ENCODE measurements at regions not wholly inside any gene's neighbourhood (a gene's known extent, or its start where the extent isn't known, plus 50 kb on each side); places are given as distances from the start of the nearest gene placed in this dataset.

GRCh38 chr20:52309181-52309580 is 117.6 kb upstream of the ZFP64 start:
- Histone ChIP-seq H3K36me3 (ENCODE audit: control insufficient read depth, insufficient read depth, low read length) (no peaks in the 10 kb centered on the region), H3K4me3 (ENCODE audit: low read depth, low read length) (no peak overlapping the region), H3K27me3 (ENCODE audit: control insufficient read depth, insufficient read depth, low read length) (no peaks in the 10 kb centered on the region)
- no peak for DNase-seq (ENCODE audit: low read depth)
- no peak for FAIRE-seq
- TF ChIP-seq, protein P1, sequence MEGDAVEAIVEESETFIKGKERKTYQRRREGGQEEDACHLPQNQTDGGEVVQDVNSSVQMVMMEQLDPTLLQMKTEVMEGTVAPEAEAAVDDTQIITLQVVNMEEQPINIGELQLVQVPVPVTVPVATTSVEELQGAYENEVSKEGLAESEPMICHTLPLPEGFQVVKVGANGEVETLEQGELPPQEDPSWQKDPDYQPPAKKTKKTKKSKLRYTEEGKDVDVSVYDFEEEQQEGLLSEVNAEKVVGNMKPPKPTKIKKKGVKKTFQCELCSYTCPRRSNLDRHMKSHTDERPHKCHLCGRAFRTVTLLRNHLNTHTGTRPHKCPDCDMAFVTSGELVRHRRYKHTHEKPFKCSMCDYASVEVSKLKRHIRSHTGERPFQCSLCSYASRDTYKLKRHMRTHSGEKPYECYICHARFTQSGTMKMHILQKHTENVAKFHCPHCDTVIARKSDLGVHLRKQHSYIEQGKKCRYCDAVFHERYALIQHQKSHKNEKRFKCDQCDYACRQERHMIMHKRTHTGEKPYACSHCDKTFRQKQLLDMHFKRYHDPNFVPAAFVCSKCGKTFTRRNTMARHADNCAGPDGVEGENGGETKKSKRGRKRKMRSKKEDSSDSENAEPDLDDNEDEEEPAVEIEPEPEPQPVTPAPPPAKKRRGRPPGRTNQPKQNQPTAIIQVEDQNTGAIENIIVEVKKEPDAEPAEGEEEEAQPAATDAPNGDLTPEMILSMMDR (IDR thresholded peaks at IDR 0.05; ENCODE audit: insufficient read depth, low read length, severe bottlenecking), result no peak

DNA sequence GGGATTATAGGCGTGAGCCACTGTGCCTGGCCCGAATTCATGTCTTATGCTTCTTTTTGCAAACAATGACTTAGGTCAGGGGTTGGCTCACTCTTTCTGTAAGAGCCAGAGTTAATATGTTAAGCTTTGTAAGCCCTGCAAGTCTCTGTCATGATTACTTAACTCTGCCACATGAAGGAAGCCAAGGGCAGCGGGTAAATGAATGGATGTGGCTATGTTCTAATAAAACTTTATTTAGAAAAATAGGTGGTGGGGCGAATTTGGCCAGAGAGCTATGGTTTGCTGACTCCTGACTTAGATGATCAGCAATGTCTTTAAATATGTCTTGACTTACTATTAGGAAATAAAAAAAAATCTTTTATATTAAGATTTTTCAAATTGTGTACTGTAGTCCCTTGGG is 114.9 kb upstream of the ZFP64 start:
- no peak overlapping the region for H3K4me3 ChIP-seq (ENCODE audit: low read depth, low read length)
- TF ChIP-seq, protein P1 (IDR thresholded peaks at IDR 0.05; ENCODE audit: insufficient read depth, low read length, severe bottlenecking), result no peak
- no peaks in the 10 kb centered on the region for H3K36me3 ChIP-seq (ENCODE audit: control insufficient read depth, insufficient read depth, low read length)
- H3K27me3 ChIP-seq (ENCODE audit: control insufficient read depth, insufficient read depth, low read length), result no peaks in the 10 kb centered on the region
- no peak for FAIRE-seq
- DNase-seq (ENCODE audit: low read depth), result no peak

DNA sequence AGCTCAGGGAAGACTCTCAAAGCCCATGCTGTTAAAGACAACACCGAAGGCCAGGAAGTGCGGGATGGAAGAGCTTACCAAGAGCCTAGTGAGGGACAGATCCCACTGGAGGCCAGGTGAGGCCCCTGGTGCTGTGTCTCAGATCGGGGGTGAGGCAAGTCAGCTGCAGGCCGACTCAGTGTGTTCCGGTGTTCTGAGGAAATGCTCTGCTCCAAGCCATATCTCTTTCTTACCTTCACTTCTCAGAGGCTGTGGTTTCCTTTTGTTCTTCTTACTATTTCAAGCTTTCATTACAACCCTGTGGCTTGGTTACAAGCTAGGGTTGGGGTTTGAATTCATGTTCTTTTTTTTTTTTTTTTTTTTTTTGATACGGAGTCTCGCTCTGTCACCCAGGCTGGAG is 114.3 kb upstream of the ZFP64 start:
- TF ChIP-seq, protein P1 (IDR thresholded peaks at IDR 0.05; ENCODE audit: insufficient read depth, low read length, severe bottlenecking), result no peak
- Histone ChIP-seq H3K27me3 (ENCODE audit: control insufficient read depth, insufficient read depth, low read length) (no peaks in the 10 kb centered on the region), H3K36me3 (ENCODE audit: control insufficient read depth, insufficient read depth, low read length) (no peaks in the 10 kb centered on the region), H3K4me3 (ENCODE audit: low read depth, low read length) (no peak overlapping the region)
- FAIRE-seq (no peak), DNase-seq (ENCODE audit: low read depth) (no peak)

- Histone ChIP-seq H3K36me3 (ENCODE audit: control insufficient read depth, insufficient read depth, low read length) (no peaks in the 10 kb centered on the region), H3K27me3 (ENCODE audit: control insufficient read depth, insufficient read depth, low read length) (no peaks in the 10 kb centered on the region), H3K4me3 (ENCODE audit: low read depth, low read length) (no peak overlapping the region)
- TF ChIP-seq, protein P1 (IDR thresholded peaks at IDR 0.05; ENCODE audit: insufficient read depth, low read length, severe bottlenecking), result no peak
- DNase-seq (ENCODE audit: low read depth) (peak; percentile 55), FAIRE-seq (no peak)
These were observed 113.6 kb upstream of the ZFP64 start for GRCh38 chr20:52305024-52305645.

DNA sequence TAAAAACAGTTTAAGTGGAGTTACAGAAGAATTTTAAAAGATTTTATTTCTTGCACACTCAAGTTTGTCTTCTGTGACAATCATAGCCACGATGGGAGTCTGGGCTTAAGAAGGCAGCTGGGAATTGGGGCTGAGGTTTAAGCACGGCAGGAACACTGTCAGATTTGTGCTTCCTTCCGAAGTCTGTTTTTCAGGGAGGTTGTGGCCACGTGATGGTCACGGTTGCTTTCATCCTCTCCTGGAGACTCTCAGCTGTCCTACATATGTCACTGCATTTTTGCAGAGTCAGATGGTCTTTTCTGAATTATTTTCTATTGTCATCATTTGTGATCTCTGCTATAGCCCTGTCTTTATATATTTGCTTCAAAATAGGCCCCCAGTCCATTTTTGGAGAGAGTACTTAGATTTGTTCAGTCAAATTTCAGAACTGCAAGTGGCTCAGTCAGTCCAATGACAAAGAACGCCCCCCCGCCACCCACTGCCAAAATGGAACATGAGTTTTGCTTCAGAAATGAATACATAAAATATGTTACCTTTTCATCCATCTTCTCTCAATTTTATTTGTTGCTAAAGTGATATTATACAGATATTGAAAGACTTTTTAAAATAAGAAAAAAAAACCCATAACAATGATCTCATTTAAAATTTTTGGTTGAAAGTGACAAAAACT is 111.8 kb upstream of the ZFP64 start:
- peak; percentile 18 for FAIRE-seq
- TF ChIP-seq, protein P1 (IDR thresholded peaks at IDR 0.05; ENCODE audit: insufficient read depth, low read length, severe bottlenecking), result no peak
- Histone ChIP-seq H3K4me3 (ENCODE audit: low read depth, low read length) (no peak overlapping the region), H3K27me3 (ENCODE audit: control insufficient read depth, insufficient read depth, low read length) (no peaks in the 10 kb centered on the region), H3K36me3 (ENCODE audit: control insufficient read depth, insufficient read depth, low read length) (no peaks in the 10 kb centered on the region)
- DNase-seq (ENCODE audit: low read depth), result no peak

Data from bronchial epithelial cell (primary cell).